NT2/D1 (cell line): ENCODE measurements at regions not wholly inside any gene's neighbourhood (a gene's known extent, or its start where the extent isn't known, plus 50 kb on each side); places are given as distances from the start of the nearest gene placed in this dataset.

ENCODE experiments used
- SUZ12 ChIP-seq: IDR thresholded peaks from 2 replicates; pipeline ENCODE4 v1.6.1; 2011; ENCODE audit not compliant: insufficient read length, insufficient read depth; ENCODE audit errors: extremely low read depth
- YY1 ChIP-seq: IDR thresholded peaks from 2 replicates; pipeline ENCODE4 v1.6.1; 2011; ENCODE audit not compliant: insufficient read length, insufficient read depth
- ZNF274 ChIP-seq: IDR thresholded peaks from 2 replicates; pipeline ENCODE4 v1.6.1; 2011; ENCODE audit warnings: mild to moderate bottlenecking, low read depth, low read length

DNA sequence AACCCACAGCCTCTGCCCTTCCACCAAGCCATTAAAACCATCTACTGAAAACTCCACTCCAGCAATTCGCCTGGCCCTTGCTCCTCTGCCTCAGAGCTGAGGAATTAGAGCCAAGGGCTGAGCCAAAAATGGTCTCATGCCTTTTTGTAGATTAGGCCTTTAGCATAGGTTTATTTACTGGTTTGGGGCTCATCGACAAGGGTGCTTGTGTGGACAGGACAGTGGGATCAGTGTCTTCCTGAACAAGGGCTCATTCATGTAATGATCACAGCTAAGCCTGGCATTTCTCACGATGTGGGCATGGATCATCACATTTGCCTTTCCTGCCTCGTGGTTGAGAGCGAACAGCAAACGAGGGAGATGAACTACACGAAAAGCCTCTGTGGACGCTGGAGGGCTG, 59.2 kb upstream of the PHF24 start:
- TF ChIP-seq ZNF274, result no peak
- no peak for TF ChIP-seq SUZ12
- no peak for TF ChIP-seq YY1
